Thyroid gland (tissue), 4 donors: ENCODE measurements at regions not wholly inside any gene's neighbourhood (a gene's known extent, or its start where the extent isn't known, plus 50 kb on each side); places are given as distances from the start of the nearest gene placed in this dataset.

ENCODE experiments used
- CTCF ChIP-seq, 6 experiments: fragments of 200-600 bp in 3 of 6; fragments of 450-650 bp in 3 of 6; sonication (generic) in 3 of 6; IDR thresholded peaks; one replicate each; pipeline ENCODE4 v1.5.1; 2016 to 2019; ENCODE audit warnings: antibody characterized with exemption in 6 of 6, mild to moderate bottlenecking in 2 of 6, inconsistent platforms in 1 of 6, moderate library complexity in 1 of 6
- POLR2A ChIP-seq, 2 donors: fragments of 450-650 bp; IDR thresholded peaks; one replicate each; pipeline ENCODE4 v1.6.1; 2017; ENCODE audit warnings: antibody characterized with exemption in 2 of 2, mild to moderate bottlenecking in 2 of 2, moderate library complexity in 1 of 2

- TF ChIP-seq CTCF (IDR thresholded peaks at IDR 0.05) (no peak), POLR2A (IDR thresholded peaks at IDR 0.05) (no peak)
Observed at GRCh38 chr5:2175842-2176404, 293.2 kb upstream of the IRX4 start.
